GM12878 (cell line): ENCODE measurements at regions not wholly inside any gene's neighbourhood (a gene's known extent, or its start where the extent isn't known, plus 50 kb on each side); places are given as distances from the start of the nearest gene placed in this dataset.

Experiments used
- ATAC-seq: fragments of 200-7000 bp; cut with Tn5 transposase; 3 replicates; pipeline ENCODE4 v1.9.1; 2020; ENCODE audit warnings: mild to moderate bottlenecking, moderate library complexity
- BruUV-seq: library from RNA; stranded (reverse); fragments of 400-500 nt; replicated peaks from 2 replicates; lab custom pipeline; 2021; lab: Mats Ljungman, UMichigan
- CTCF ChIA-PET: fragments of 300-600 bp; sonication (Branson Sonifier 250); formaldehyde crosslinking; extraction: SDS; loops from one replicate; lab custom pipeline; 2021; ENCODE audit warnings: inconsistent platforms; lab: Yijun Ruan, JAX
- POLR2A ChIA-PET: fragments of 350-600 bp; formaldehyde crosslinking; extraction: SDS; loops from one replicate; lab custom pipeline; 2021; ENCODE audit warnings: inconsistent platforms; lab: Charles Lee
- RAD21 ChIA-PET: fragments of 300-600 bp; sonication (Branson Sonifier 250); formaldehyde crosslinking; loops from one replicate; lab custom pipeline; 2023; ENCODE audit warnings: antibody characterized with exemption; ENCODE audit not compliant: unreplicated experiment; lab: Charles Lee
- SMC1A ChIA-PET: fragments of 300-600 bp; sonication (Branson Sonifier 250); formaldehyde crosslinking; loops from one replicate; lab custom pipeline; 2023; ENCODE audit not compliant: unreplicated experiment, uncharacterized antibody; lab: Charles Lee
- DNase-seq: peaks from one replicate; pipeline ENCODE4 v3.0.0-alpha.2; 2011; ENCODE audit warnings: low read depth, low spot score
- FAIRE-seq: peaks from 3 replicates; lab custom pipeline; 2011; peaks lifted over from hg19 to GRCh38; lab: Jason Lieb, UNC
- H2AFZ ChIP-seq: 2 replicates; pipeline ENCODE4 v1.6.0; 2011; ENCODE audit warnings: low read depth, low read length, control low read depth; ENCODE audit not compliant: control insufficient read depth
- H3K27ac ChIP-seq: 2 replicates; pipeline ENCODE4 v1.5.1; 2011; ENCODE audit warnings: control low read depth; ENCODE audit not compliant: control insufficient read depth, insufficient read depth
- H3K27me3 ChIP-seq, 2 experiments: replicated peaks in 1 of 2; 2 replicates each; pipeline versions ENCODE4 v1.6.0 to v1.6.1; 2011; ENCODE audit warnings: low read length in 1 of 2; ENCODE audit not compliant: control insufficient read depth in 2 of 2, insufficient read depth in 2 of 2
- H3K36me3 ChIP-seq, 2 experiments: 2 replicates each; pipeline ENCODE4 v1.5.1; 2011; ENCODE audit warnings: low read length in 1 of 2; ENCODE audit not compliant: control insufficient read depth in 2 of 2, insufficient read depth in 2 of 2
- H3K4me1 ChIP-seq: 2 replicates; pipeline ENCODE4 v1.6.1; 2011; ENCODE audit warnings: mild to moderate bottlenecking, low read length, moderate library complexity, mixed read lengths; ENCODE audit not compliant: control insufficient read depth, insufficient read depth
- H3K4me2 ChIP-seq: 2 replicates; pipeline ENCODE4 v1.6.0; 2011; ENCODE audit warnings: control low read depth; ENCODE audit not compliant: control insufficient read depth, insufficient read depth
- H3K4me3 ChIP-seq: fragments of 200-600 bp; sonication (generic); 2 replicates; pipeline ENCODE4 v1.5.1; 2016
- H3K79me2 ChIP-seq: 2 replicates; pipeline ENCODE4 v1.6.0; 2011; ENCODE audit warnings: low read length; ENCODE audit not compliant: control insufficient read depth, insufficient read depth
- H3K9ac ChIP-seq: 2 replicates; pipeline ENCODE4 v1.8.0; 2011; ENCODE audit warnings: low read length, control low read depth, mixed read lengths; ENCODE audit not compliant: control insufficient read depth, insufficient read depth
- H3K9me3 ChIP-seq: replicated peaks from 3 replicates; pipeline ENCODE4 v1.5.1; 2011; ENCODE audit warnings: mild to moderate bottlenecking, low read length; ENCODE audit not compliant: control insufficient read depth, insufficient read depth
- H4K20me1 ChIP-seq: 2 replicates; pipeline ENCODE4 v1.6.0; 2011; ENCODE audit not compliant: control insufficient read depth, insufficient read depth
- ATF2 ChIP-seq: IDR thresholded peaks from 2 replicates; pipeline ENCODE4 v1.6.1; 2012; ENCODE audit warnings: low read length, inconsistent platforms
- CHD1 ChIP-seq: IDR thresholded peaks from 2 replicates; pipeline ENCODE4 v1.6.1; 2012; ENCODE audit warnings: low read depth, low read length, improper control_type of control experiment
- E2F8 ChIP-seq: fragments of 450-650 bp; IDR thresholded peaks from 2 replicates; pipeline ENCODE4 v1.6.1; 2018; ENCODE audit warnings: mild to moderate bottlenecking, low read depth, moderate library complexity; ENCODE audit not compliant: partially characterized antibody
- EGR1 ChIP-seq, 2 experiments: IDR thresholded peaks; 1 replicate in 1 of 2; 2 replicates in 1 of 2; pipeline ENCODE4 v1.6.1; 2011 to 2012; ENCODE audit warnings: low read depth in 2 of 2, low read length in 2 of 2, borderline replicate concordance in 1 of 2, mild to moderate bottlenecking in 1 of 2, moderate library complexity in 1 of 2
- ESRRA ChIP-seq: IDR thresholded peaks from 2 replicates; pipeline ENCODE4 v1.6.1; 2012; ENCODE audit warnings: mild to moderate bottlenecking, low read length, improper control_type of control experiment
- FOXM1 ChIP-seq: IDR thresholded peaks from 2 replicates; pipeline ENCODE4 v1.6.1; 2012; ENCODE audit warnings: low read depth, mild to moderate bottlenecking, inconsistent platforms, low read length, moderate library complexity
- KAT2A ChIP-seq: conservative IDR thresholded peaks from 2 replicates; pipeline ENCODE4 v1.6.1; 2011; ENCODE audit warnings: low read depth, low read length; ENCODE audit not compliant: control insufficient read depth
- MEF2B ChIP-seq: fragments of 450-650 bp; IDR thresholded peaks from 2 replicates; pipeline ENCODE4 v1.6.1; 2018; ENCODE audit warnings: mild to moderate bottlenecking, moderate library complexity; ENCODE audit not compliant: partially characterized antibody, poor library complexity, severe bottlenecking
- NFXL1 ChIP-seq: fragments of 450-650 bp; IDR thresholded peaks from 2 replicates; pipeline ENCODE4 v1.6.1; 2017; ENCODE audit warnings: antibody characterized with exemption, mild to moderate bottlenecking, borderline replicate concordance
- PKNOX1 ChIP-seq: fragments of 450-650 bp; IDR thresholded peaks from 2 replicates; pipeline ENCODE4 v1.6.1; 2016; ENCODE audit warnings: mild to moderate bottlenecking
- RB1 ChIP-seq: fragments of 450-650 bp; formaldehyde crosslinking; IDR thresholded peaks from 2 replicates; pipeline ENCODE4 v1.6.1; 2017; ENCODE audit warnings: mild to moderate bottlenecking, borderline replicate concordance
- SKIL ChIP-seq: fragments of 450-650 bp; IDR thresholded peaks from 2 replicates; pipeline ENCODE4 v1.6.1; 2017; ENCODE audit warnings: mild to moderate bottlenecking, low read depth, inconsistent platforms; ENCODE audit not compliant: poor library complexity, severe bottlenecking
- STAT3 ChIP-seq: IDR thresholded peaks from 2 replicates; pipeline ENCODE4 v1.6.1; 2011; ENCODE audit warnings: low read depth, low read length, improper control_type of control experiment
- YBX1 ChIP-seq: fragments of 450-650 bp; IDR thresholded peaks from 2 replicates; pipeline ENCODE4 v1.6.1; 2016; ENCODE audit warnings: antibody characterized with exemption
- ZNF622 ChIP-seq: fragments of 450-650 bp; IDR thresholded peaks from 2 replicates; pipeline ENCODE4 v1.6.1; 2017; ENCODE audit warnings: mild to moderate bottlenecking, inconsistent platforms
- ZZZ3 ChIP-seq: IDR thresholded peaks from 2 replicates; pipeline ENCODE4 v1.6.1; 2011; ENCODE audit warnings: low read depth; ENCODE audit not compliant: control insufficient read depth, insufficient read length
- WGBS: methylation state at CpG from one replicate; pipeline ENCODE4 v1.1.6; 2016; ENCODE audit warnings: low lambda C conversion rate; ENCODE audit not compliant: insufficient replicate concordance, insufficient coverage; ENCODE audit errors: missing lambda C conversion rate; 5-methylcytosine and 5-hydroxymethylcytosine counted together
- in situ Hi-C: fragments of 300-500 bp; cut with MboI; formaldehyde crosslinking; loops from 9 replicates; pipeline ENCODE4 v1.14.3; 2018; ENCODE audit warnings: mixed read lengths
- intact Hi-C: fragments of 100-400 bp; cut with micrococcal nuclease; formaldehyde crosslinking; loops from one replicate; pipeline ENCODE4 v1.14.2; 2022; ENCODE audit not compliant: unreplicated experiment

GRCh38 chr16:9658164-9658563 lies 524.1 kb downstream of the GRIN2A start (continued):
- no peak for TF ChIP-seq ATF2
- TF ChIP-seq FOXM1, result no peak
- no peak for TF ChIP-seq NFXL1
- no peak for TF ChIP-seq ESRRA
- TF ChIP-seq ZZZ3, result no peak

- Histone ChIP-seq H3K79me2 (no peaks in the 10 kb centered on the region), H3K4me1 (no peaks in the 10 kb centered on the region), H3K36me3 (no peaks in the 10 kb centered on the region), H3K9me3 (no peaks in the 10 kb centered on the region; the same call in 2 of the 3 replicates), H3K4me2 (no peak overlapping the region), H2AFZ (no peak overlapping the region), H3K9ac (no peak overlapping the region), H3K27me3 (no peaks in the 10 kb centered on the region; a peak in 1 of 4 replicates), H3K4me3 (no peak overlapping the region), H3K27ac (no peak overlapping the region), H4K20me1 (no peaks in the 10 kb centered on the region)
- TF ChIP-seq E2F8 (no peak), MEF2B (no peak), ESRRA (no peak), RB1 (no peak), KAT2A (no peak), ZNF622 (no peak), CHD1 (no peak), STAT3 (no peak), EGR1 (IDR thresholded peaks at IDR 0.05; ENCODE audit: borderline replicate concordance in 1 of 2, low read depth in 2 of 2, low read length in 2 of 2) (no peak), YBX1 (no peak), SKIL (no peak), PKNOX1 (no peak)
- ATAC-seq, result no peak
- BruUV-seq, result no TSS peak
- no peak for DNase-seq
- ChIA-PET POLR2A (no interaction called here), SMC1A (interaction anchor here (1.2 kb wide), 1 partner anchor 11 kb away, joined by 3 read pairs; no protein-coding TSS in a partner anchor), CTCF (interaction anchor here (1.9 kb wide), 1 partner anchor 10 kb away, joined by 7 read pairs; no protein-coding TSS in a partner anchor), RAD21 (no interaction called here)
- in situ Hi-C loops (no loop called here), intact Hi-C loops (no loop called here)
- WGBS, result 40% methylated on average over 5 of the region's 5 CpGs
- no peak for FAIRE-seq
Observed at GRCh38 chr16:9658586-9658985, 523.6 kb downstream of the GRIN2A start.
